DOHH2 (cell line): ENCODE measurements at regions not wholly inside any gene's neighbourhood (a gene's known extent, or its start where the extent isn't known, plus 50 kb on each side); places are given as distances from the start of the nearest gene placed in this dataset.

Source experiments
- H3F3A ChIP-seq: fragments of 200-600 bp; sonication (generic), shearing (Covaris generic); 2 replicates; pipeline ENCODE4 v1.6.0; 2016; ENCODE audit warnings: antibody characterized with exemption, mild to moderate bottlenecking; ENCODE audit not compliant: control insufficient read depth, insufficient read depth
- H3K27ac ChIP-seq: fragments of 200-600 bp; sonication (generic); 2 replicates; pipeline ENCODE4 v1.5.1; 2014; ENCODE audit warnings: low read depth, mild to moderate bottlenecking, low read length, moderate library complexity
- H3K27me3 ChIP-seq: fragments of 200-600 bp; sonication (generic); 2 replicates; pipeline ENCODE4 v1.6.1; 2014; ENCODE audit warnings: mild to moderate bottlenecking, low read length, mixed read lengths; ENCODE audit not compliant: control insufficient read depth
- H3K36me3 ChIP-seq: fragments of 200-600 bp; sonication (generic); 2 replicates; pipeline ENCODE4 v1.6.1; 2014; ENCODE audit warnings: mild to moderate bottlenecking, low read length, moderate library complexity, mixed read lengths; ENCODE audit not compliant: control insufficient read depth
- H3K4me1 ChIP-seq: fragments of 200-600 bp; sonication (generic); 2 replicates; pipeline ENCODE4 v1.6.1; 2014; ENCODE audit warnings: mild to moderate bottlenecking, low read length, mixed read lengths; ENCODE audit not compliant: control insufficient read depth
- H3K4me2 ChIP-seq: fragments of 200-600 bp; sonication (generic); 2 replicates; pipeline ENCODE4 v1.6.0; 2014; ENCODE audit warnings: mild to moderate bottlenecking, low read length, moderate library complexity
- H3K4me3 ChIP-seq: fragments of 200-600 bp; sonication (generic); 2 replicates; pipeline ENCODE4 v1.5.1; 2014; ENCODE audit warnings: mild to moderate bottlenecking, low read length, mixed read lengths
- H3K79me2 ChIP-seq: fragments of 200-600 bp; sonication (generic); 2 replicates; pipeline ENCODE4 v1.6.1; 2014; ENCODE audit warnings: mild to moderate bottlenecking, low read length, mixed read lengths; ENCODE audit not compliant: control insufficient read depth
- H3K9me2 ChIP-seq: fragments of 200-600 bp; sonication (generic); replicated peaks from 2 replicates; pipeline ENCODE4 v1.6.1; 2014; ENCODE audit warnings: mild to moderate bottlenecking, low read length, mixed read lengths; ENCODE audit not compliant: control insufficient read depth
- H3K9me3 ChIP-seq: fragments of 200-600 bp; sonication (generic); 2 replicates; pipeline ENCODE4 v1.6.1; 2014; ENCODE audit warnings: antibody characterized with exemption, low read length, mixed read lengths; ENCODE audit not compliant: control insufficient read depth, insufficient read depth
- H4K20me1 ChIP-seq: fragments of 200-600 bp; sonication (generic); 2 replicates; pipeline ENCODE4 v1.6.0; 2014; ENCODE audit warnings: low read depth, mild to moderate bottlenecking, antibody characterized with exemption, low read length, moderate library complexity; ENCODE audit not compliant: control insufficient read depth, insufficient read depth
- EZH2phosphoT487 ChIP-seq: fragments of 200-600 bp; sonication (generic); IDR thresholded peaks from 2 replicates; pipeline ENCODE4 v1.6.1; 2017; ENCODE audit warnings: borderline replicate concordance, mild to moderate bottlenecking, antibody characterized with exemption, low read length, moderate library complexity, mixed read lengths
- TF ChIP-seq, protein P1 (sequence below): fragments of 200-600 bp; sonication (generic); IDR thresholded peaks from one replicate; pipeline ENCODE4 v1.5.1; 2014; ENCODE audit warnings: antibody characterized with exemption, mild to moderate bottlenecking, low read depth, low read length; ENCODE audit not compliant: poor library complexity, severe bottlenecking

DNA sequence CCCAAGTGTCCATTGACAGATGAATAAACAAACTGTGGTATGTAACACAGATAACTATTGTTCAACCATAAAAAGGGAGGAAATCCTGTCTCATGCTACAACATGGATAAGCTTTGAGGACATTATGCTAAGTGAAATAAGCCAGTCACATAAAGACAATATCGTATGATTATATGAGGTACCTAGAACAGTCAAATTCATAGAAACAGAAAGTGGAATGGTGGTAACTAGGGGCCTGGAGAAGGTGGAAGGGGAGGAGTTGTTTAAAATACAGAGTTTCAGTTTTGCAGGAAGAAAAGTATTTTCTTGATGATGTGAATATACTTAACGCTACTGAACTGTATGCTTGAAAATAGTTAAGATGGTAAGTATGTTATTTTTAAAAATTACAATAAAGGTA lies 304.6 kb upstream of the CXCR4 start:
- Histone ChIP-seq H3K9me3 (no peaks in the 10 kb centered on the region), H3K4me3 (no peak overlapping the region), H3K9me2 (no peaks in the 10 kb centered on the region), H3K4me2 (no peak overlapping the region), H3K36me3 (no peaks in the 10 kb centered on the region), H3F3A (no peaks in the 10 kb centered on the region), H3K27ac (no peak overlapping the region), H4K20me1 (no peaks in the 10 kb centered on the region), H3K79me2 (no peaks in the 10 kb centered on the region), H3K27me3 (peaks cover 46% of the 10 kb centered on the region), H3K4me1 (peaks cover 15% of the 10 kb centered on the region)
- TF ChIP-seq EZH2phosphoT487: no peak
- TF ChIP-seq, protein P1, sequence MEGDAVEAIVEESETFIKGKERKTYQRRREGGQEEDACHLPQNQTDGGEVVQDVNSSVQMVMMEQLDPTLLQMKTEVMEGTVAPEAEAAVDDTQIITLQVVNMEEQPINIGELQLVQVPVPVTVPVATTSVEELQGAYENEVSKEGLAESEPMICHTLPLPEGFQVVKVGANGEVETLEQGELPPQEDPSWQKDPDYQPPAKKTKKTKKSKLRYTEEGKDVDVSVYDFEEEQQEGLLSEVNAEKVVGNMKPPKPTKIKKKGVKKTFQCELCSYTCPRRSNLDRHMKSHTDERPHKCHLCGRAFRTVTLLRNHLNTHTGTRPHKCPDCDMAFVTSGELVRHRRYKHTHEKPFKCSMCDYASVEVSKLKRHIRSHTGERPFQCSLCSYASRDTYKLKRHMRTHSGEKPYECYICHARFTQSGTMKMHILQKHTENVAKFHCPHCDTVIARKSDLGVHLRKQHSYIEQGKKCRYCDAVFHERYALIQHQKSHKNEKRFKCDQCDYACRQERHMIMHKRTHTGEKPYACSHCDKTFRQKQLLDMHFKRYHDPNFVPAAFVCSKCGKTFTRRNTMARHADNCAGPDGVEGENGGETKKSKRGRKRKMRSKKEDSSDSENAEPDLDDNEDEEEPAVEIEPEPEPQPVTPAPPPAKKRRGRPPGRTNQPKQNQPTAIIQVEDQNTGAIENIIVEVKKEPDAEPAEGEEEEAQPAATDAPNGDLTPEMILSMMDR: no peak

DNA sequence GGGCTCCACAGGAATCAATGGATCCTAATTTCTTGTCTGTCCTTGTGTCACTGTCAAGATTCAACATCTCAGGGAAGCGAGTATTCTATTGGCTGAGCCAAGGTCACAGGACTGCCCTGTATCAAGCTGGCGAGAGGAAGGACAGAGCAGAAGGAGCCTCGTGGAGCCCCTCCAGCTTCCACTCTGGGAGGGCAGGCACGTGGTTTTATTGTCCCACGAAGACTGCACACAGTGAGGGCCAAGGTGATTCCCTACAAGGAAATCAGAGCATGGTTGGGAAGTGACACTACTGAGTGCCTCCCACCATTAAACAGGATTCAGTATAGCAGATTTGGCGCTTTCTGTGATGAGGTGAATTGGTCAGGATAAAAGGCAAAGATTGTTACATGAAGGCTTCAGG lies 302.4 kb upstream of the CXCR4 start:
- H3K27me3 ChIP-seq: peaks cover 45% of the 10 kb centered on the region
- H3K4me2 ChIP-seq: no peak overlapping the region
- no peaks in the 10 kb centered on the region for H4K20me1 ChIP-seq
- no peaks in the 10 kb centered on the region for H3F3A ChIP-seq
- H3K9me3 ChIP-seq: no peaks in the 10 kb centered on the region
- no peak overlapping the region for H3K27ac ChIP-seq
- H3K79me2 ChIP-seq: no peaks in the 10 kb centered on the region
- no peaks in the 10 kb centered on the region for H3K36me3 ChIP-seq
- peaks cover 15% of the 10 kb centered on the region for H3K4me1 ChIP-seq
- H3K9me2 ChIP-seq: no peaks in the 10 kb centered on the region
- no peak overlapping the region for H3K4me3 ChIP-seq
- TF ChIP-seq EZH2phosphoT487: no peak
- TF ChIP-seq, protein P1: no peak

DNA sequence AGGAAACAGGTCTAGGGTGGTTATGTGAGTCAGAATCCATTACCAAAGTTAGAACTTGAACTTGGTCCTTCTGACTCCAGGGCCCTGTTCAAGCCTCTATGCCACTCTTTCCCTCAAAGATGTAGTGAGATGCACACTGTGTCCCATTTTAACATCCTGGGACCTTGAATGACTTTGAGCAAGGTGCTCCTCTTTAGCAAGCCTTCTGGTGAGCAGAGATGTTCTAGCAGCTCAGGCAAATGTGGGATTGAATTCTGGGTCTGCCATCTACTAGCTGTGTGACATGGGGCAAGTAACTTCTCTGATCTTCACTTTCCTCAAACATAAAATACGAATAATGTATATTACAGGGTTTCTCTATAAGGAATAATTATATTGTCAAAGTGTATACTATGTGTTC lies 294.0 kb upstream of the CXCR4 start:
- no peaks in the 10 kb centered on the region for H3F3A ChIP-seq
- no peaks in the 10 kb centered on the region for H3K36me3 ChIP-seq
- no peak overlapping the region for H3K4me2 ChIP-seq
- 0 out of 2 replicates have a peak, but pooled peaks cover 5% of the 10 kb centered on the region for H3K27me3 ChIP-seq
- no peaks in the 10 kb centered on the region for H3K9me2 ChIP-seq
- H3K27ac ChIP-seq: no peak overlapping the region
- H3K9me3 ChIP-seq: no peaks in the 10 kb centered on the region
- H3K4me3 ChIP-seq: no peak overlapping the region
- TF ChIP-seq, protein P1: no peak
- no peak for TF ChIP-seq EZH2phosphoT487
- peaks cover 19% of the 10 kb centered on the region for H3K4me1 ChIP-seq
- no peaks in the 10 kb centered on the region for H3K79me2 ChIP-seq
- no peaks in the 10 kb centered on the region for H4K20me1 ChIP-seq

DNA sequence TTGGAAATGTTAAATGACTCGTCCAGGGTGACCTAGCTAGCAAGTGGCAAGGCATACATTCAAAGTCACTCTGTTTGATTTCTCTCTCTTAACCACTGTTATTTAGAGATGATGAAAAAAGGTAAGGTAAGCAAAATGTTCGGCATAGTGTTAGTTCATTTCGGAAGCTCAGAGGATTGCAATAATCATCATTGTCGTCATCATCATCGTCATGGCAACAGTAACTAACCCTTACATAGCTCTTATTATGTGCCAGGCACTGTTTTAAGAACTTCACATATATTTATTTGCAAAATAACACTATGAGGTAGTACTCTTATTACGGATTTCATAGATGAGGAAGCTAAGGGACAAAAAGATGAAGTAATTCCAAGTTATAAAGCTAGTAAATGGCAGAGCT lies 292.7 kb upstream of the CXCR4 start:
- Histone ChIP-seq H3K4me3 (no peak overlapping the region), H3K9me2 (no peaks in the 10 kb centered on the region), H3K27ac (no peak overlapping the region), H4K20me1 (no peaks in the 10 kb centered on the region), H3K79me2 (no peaks in the 10 kb centered on the region), H3K27me3 (peaks cover 9% of the 10 kb centered on the region; the same call in 1 of the 2 replicates), H3K4me1 (peaks cover 30% of the 10 kb centered on the region), H3K9me3 (no peaks in the 10 kb centered on the region), H3F3A (no peaks in the 10 kb centered on the region), H3K4me2 (no peak overlapping the region), H3K36me3 (no peaks in the 10 kb centered on the region)
- TF ChIP-seq EZH2phosphoT487: no peak
- TF ChIP-seq, protein P1: no peak
